Activated CD4-positive, CD25-positive, alpha-beta regulatory T cell treated with anti-CD3 and anti-CD28 coated beads, Interleukin-2, amount 50 U/mL, for 24 hours (primary cell): ENCODE measurements at regions not wholly inside any gene's neighbourhood (a gene's known extent, or its start where the extent isn't known, plus 50 kb on each side); places are given as distances from the start of the nearest gene placed in this dataset.
A peak's percentile ranks its signal among the peaks of the same experiment; 100 is the strongest.

ENCODE experiments used
- ATAC-seq, 2 donors: fragments of 150-1000 bp; cut with Tn5 transposase; one replicate each; pipeline ENCODE4 v1.10.0; 2021; ENCODE audit warnings: mild to moderate bottlenecking in 1 of 2, moderate library complexity in 1 of 2

DNA sequence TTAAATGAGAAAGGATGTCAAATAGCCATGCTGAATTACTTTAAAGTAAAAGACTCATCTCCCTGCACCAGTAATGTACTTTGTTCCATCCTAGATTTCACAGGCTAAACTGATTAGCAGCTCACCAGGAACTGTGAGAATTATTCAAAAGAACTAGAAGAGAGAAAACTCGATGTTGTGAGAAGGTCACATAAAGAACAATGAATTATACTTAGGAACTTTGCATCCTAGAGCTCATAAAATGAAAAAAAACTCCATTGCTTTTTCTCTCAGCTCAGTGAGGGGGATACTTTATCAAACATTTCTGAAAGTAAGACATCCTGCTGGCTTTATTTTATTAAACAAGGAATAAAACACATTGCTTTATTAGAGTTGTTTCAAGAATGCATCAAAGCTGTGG lies 278.5 kb downstream of the MRPL39 start:
- ATAC-seq: no peak

DNA sequence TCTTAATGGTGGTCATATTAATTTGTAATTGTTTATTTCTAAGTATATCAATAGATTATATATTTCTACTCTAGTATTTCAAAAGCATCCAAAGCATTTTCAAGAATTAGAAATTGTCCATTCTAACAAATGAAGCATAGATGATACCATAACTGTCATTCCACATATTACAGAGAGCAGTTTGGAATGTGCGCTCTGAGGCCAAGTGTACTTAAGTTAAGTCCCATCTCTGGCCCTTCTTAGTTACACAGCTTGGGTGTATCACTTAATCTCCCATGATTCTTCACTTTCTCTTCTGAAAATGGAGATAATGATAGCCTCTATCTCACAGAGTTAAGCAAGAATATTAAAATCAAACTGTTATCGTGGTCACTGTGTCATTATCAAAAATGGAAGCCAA lies 281.1 kb downstream of the MRPL39 start:
- ATAC-seq: no peak

DNA sequence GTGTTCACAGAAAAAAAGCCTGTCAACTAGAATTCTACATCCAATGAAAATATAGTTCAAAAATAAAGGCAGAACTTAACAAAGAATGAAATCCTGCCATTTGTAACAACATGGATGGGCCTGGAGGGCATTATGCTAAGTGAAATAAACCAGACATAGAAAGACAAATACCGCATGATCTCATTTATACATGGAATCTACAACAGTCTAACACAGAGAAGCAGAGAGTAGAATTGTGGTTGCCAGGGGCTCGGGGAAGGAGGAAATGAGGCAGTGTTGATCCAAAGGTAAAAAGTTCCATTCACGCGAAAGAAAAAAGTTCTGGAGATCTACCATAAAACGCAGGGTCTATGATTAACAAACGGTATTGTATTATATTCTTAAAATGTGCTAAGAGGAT lies 282.6 kb downstream of the MRPL39 start:
- ATAC-seq: no peak

DNA sequence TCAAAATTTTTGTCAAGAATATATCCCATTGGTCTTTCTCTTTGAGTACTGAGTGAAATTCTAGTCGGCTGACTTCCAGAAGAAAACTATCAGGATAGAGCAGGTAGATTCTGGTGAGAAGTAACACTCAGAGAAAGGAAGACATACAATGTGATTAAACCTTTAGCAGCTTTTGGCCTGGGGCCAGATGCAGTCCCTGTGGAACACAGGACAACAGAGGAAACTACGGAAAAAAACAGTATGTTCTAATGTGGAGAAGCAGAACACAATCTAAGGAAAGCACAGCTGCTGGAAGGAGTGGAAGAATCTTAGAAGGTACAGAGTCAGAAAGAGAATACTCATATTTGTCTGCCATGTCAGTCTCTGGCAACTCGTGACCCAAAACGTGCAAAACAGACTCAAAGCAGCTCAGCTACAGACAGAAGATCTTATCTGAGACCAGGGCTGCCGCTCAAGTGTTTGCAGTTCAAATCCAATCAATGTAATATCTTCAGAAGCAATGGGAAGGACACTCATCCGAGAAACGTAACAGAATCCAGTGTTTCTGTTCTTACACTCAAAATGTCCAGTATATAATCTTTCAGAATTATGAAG lies 283.8 kb downstream of the MRPL39 start:
- no peak for ATAC-seq

DNA sequence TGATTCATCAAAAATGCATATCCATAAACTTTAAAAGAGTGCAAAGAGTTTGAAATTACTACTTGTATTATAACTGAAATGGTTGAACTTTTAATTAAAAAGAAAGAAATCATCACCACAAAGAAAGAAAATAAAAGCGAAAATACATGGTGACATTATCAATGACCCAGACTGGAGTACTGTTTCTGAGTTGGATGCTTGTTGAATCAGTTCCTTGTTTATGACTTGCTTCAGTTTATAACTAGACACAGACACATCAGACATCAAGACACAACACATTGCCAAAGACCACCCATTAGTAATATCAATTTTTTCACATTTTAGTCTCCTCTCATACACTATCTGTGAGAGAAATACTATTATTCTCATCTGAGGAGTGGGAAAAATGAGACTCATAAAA lies 293.0 kb downstream of the MRPL39 start:
- no peak for ATAC-seq

DNA sequence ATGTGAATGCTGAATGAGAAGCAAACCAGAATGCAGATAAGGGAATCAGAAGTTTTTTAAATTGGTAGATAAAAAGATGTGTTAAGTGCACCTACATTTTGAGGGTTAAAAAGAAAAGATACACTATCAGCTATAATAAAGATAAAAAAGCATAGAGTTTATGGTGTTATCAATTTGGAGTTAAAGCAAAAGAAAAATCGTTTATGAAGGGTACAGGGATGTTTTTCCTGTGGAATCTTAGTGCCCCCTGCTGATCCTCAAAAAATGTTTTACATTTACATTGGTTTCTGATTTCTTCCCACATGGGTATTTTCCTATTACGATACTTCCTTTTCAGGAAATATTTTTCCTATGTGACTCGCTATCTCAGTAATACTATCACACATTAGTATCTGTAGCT lies 293.5 kb downstream of the MRPL39 start:
- ATAC-seq: no peak

DNA sequence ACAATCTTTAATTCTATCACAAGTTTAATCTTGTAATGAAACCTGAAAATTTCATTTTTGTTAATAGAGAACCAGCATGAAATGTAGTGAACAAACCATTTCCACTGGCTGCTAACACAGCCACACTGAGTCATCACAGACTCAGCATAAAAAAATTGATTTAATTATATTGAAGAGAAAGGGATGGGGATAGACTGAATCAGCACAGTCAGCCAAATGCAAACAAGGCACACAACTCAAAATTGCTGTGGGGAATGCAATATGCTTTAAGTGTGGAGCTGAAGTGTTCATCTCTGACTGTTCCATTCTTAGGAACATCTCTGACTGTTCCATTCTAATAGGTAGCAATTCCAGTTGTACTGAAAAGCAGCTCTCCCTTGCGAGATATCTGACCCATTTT lies 299.8 kb downstream of the MRPL39 start:
- ATAC-seq: no peak

GRCh38 chr21:25304611-25305010 lies 302.7 kb downstream of the MRPL39 start:
- no peak for ATAC-seq

DNA sequence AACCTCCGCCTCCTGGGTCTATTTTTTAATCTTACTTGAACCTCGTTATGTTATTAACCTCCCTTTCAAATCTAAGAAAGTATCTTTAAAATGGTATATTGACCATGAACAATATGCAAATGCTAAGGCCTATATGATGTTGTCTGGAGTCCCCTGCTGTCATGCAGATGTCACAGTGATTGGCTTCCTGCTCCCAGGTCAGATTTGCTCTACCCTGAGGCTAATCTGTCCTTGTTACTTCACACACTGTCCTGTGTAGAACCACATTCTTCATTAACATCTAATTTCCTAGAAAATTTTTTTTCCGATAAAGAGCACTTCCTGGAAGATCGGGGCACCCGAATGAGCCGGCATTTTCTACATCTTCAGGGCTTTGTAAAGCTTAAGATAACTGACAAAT lies 306.6 kb downstream of the MRPL39 start:
- ATAC-seq: no peak

DNA sequence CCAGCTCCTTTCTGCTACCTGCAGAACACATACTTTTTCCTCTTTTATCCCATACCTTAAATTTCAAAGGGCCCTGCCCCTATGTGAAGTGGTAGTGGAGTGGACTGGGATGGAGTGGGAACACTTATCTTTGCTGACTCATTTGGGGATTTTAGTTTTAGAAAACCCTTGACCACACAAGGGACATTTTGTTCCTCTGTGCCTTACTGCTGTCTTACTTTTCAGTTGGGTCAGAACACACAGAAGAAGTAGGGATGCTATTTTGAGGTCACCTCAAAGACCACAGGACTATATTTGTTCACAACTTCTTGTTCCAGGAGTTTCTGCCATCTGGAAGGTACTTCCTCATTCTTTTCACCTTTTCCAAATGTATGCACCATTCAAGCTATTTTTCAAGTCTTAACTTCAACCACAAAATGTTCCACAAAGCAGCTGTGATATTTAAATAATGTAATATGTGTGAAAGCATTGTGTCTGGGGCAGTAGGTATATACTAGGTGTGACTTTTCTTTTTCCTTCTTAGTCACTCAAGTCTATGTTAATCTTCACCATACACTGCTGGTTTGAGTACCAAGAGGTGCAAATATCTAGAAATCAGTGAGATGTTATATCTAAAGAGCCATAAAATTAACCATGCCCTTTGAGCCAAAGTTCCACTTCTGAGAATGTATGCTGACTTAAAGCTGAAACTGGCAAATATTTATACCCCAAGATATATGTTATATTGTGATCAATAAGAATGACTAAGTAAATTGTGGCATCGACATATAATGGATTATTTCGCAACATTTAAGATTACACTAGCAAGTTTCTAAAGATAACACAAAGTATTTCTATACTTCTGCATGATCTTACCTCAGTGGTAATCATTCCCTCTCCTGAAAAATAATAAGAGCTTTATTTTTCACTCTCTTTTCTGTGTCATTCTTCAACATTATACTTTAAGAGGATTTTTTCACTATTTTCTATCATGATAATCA lies 308.5 kb downstream of the MRPL39 start:
- ATAC-seq: peak; percentile 46 to 79

GRCh38 chr21:25297117-25297516 lies 310.2 kb downstream of the MRPL39 start:
- ATAC-seq: no peak

- ATAC-seq: no peak
Measured at GRCh38 chr21:25296252-25296651, 311.0 kb downstream of the MRPL39 start.

GRCh38 chr21:25292396-25292795 lies 314.9 kb downstream of the MRPL39 start:
- ATAC-seq: no peak

GRCh38 chr21:25283720-25284119 lies 323.6 kb downstream of the MRPL39 start:
- peak in 1 of 2 donors; percentile 17 for ATAC-seq

- ATAC-seq: no peak
Measured at GRCh38 chr21:25281134-25281533, 326.1 kb downstream of the MRPL39 start.

DNA sequence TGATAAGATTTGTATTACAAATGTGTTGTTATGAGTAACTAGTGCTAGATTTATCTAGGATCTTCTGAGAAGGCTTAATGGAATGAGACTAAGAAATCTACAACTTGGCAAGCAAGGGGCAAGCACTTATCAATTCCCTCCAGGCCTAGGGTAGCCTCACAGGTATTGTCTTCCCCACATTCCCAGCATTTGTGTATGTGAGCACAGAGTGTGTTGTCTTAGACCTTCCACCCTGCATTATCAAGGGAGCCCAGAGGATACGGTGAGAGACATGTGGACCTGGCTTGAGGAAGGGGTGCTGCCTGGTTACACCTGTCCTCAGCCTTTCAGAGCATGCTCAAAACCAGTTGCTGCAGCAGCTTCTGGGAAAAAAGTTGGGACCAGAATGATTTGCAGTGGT lies 327.2 kb downstream of the MRPL39 start:
- no peak for ATAC-seq

DNA sequence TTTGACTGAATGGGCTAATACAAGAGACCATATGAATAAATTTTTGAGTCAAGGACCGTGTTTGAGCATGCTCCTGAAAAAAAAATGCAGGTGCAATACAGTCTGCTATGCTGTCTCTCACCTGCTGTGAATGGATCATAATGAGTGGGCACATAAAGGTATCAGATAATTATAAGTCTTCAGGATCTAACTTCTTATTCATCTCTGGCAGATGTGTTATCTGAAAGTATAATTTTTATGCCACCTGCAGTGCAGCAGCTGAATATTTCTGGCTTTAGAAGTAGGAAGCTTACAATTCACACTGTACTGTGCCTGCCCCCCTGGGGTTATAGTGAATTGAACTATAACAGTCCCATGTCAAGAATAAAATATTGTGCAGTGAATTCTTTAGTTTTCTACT lies 333.3 kb downstream of the MRPL39 start:
- no peak for ATAC-seq

DNA sequence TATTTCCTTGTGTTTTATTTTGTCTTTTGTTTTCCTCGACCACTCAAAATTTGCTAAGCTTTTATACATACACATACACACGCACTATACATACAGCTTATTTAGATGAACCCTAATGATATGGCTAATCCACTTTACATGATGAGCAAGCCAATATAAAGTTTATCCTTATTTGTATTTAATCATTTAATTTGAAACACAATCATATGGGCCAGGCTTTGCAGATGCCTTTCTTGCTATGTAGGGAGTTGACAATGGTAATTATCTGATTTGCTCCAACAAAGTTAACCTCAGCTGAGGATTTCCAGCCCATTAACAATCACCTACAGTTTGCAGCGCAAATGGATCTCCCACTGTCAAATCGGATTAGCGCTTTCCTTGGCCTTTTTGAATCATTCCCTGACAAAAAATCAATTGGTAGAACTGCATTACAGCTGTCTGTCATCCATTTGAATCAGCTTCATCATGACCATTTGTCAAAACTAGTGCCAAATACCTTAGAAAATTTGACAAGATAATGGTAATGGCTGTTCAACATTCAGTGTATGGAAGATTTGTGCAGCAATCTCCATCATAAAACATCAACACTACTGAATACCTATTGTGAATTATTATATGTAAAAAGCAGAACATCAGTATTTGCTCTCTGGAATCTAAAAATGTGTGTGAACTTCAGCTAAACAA lies 352.6 kb downstream of the MRPL39 start:
- ATAC-seq: no peak

DNA sequence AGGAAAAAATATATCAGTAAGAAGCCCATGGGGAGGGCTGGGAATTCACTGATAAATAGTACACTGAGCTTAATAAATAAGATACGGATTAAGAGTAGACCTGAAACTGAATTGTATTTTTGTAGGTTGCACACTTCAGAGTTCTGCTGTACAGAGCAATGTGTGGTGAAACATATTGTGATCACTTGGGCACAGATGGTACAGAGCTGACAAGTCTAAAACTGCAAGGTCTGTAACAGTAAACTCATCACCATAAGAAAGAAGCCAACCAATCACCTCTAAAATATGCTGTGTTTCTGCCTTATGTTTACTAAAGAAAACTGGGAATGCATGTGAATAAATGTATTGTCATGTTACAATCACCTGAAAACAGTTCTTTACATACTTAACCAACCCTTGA lies 360.7 kb downstream of the MRPL39 start:
- ATAC-seq: no peak

GRCh38 chr21:25244735-25245134 lies 362.5 kb downstream of the MRPL39 start:
- ATAC-seq: no peak

DNA sequence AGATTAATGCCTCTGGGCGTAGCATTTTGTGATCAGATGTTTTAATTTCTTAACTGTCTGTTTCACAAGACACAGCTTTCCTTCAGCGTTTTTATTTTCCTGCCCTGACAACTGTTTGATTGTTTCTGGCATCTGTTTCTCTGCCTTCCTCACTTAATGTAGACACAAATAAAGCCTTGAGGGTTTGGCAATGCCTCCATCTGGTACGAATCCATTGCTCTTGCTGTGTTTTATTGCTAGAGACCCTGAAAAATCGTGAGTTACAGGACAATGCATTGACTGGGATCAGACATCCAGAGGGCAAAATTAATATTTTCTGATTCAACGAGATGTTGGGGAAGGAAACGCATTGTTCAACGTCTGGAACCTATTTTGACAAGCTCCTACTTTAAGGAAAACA lies 363.5 kb downstream of the MRPL39 start:
- no peak for ATAC-seq

- no peak for ATAC-seq
Measured at GRCh38 chr21:25240974-25241373, 366.3 kb downstream of the MRPL39 start.
